Brain microvascular endothelial cell (primary cell): ENCODE measurements at regions not wholly inside any gene's neighbourhood (a gene's known extent, or its start where the extent isn't known, plus 50 kb on each side); places are given as distances from the start of the nearest gene placed in this dataset.
"Not testable (repeated sequence)": the region's sequence is repeated elsewhere in the genome, so short reads cannot be mapped to it uniquely, and the experiment has no call there.

Source experiments
- DNase-seq: peaks from one replicate; pipeline ENCODE4 v3.0.0-alpha.2; 2020
- H3K27ac ChIP-seq: fragments of 250-450 bp; sonication (Bioruptor Pico); 2 replicates; pipeline ENCODE4 v1.5.1; 2020; ENCODE audit warnings: mild to moderate bottlenecking, moderate library complexity
- H3K27me3 ChIP-seq: fragments of 250-450 bp; sonication (Bioruptor Pico); replicated peaks from 2 replicates; pipeline ENCODE4 v1.5.1; 2020; ENCODE audit warnings: mild to moderate bottlenecking
- H3K36me3 ChIP-seq: fragments of 250-450 bp; sonication (Bioruptor Pico); replicated peaks from 2 replicates; pipeline ENCODE4 v1.5.1; 2020; ENCODE audit warnings: mild to moderate bottlenecking
- H3K4me3 ChIP-seq: 2 replicates; pipeline ENCODE4 v1.5.1; 2011; ENCODE audit warnings: low read depth, mild to moderate bottlenecking, control low read depth, low read length, moderate library complexity
- CTCF ChIP-seq: IDR thresholded peaks from 2 replicates; pipeline ENCODE4 v1.5.1; 2011; ENCODE audit warnings: low read depth, mild to moderate bottlenecking, moderate library complexity, low read length, control low read depth, inconsistent platforms; ENCODE audit errors: missing control alignments
- in situ Hi-C: cut with HindIII; loops from 2 replicates; pipeline ENCODE4 v1.10.0; 2017; ENCODE audit warnings: low sequenced_read_pairs, low pct_ligation_motif_present

- Histone ChIP-seq H3K36me3 (no peaks in the 10 kb centered on the region), H3K27me3 (no peaks in the 10 kb centered on the region), H3K27ac (no peak overlapping the region), H3K4me3 (no peak overlapping the region)
- DNase-seq = no peak
- in situ Hi-C loops = no loop called here
- TF ChIP-seq CTCF = no peak
These were observed 786.8 kb downstream of the KCNJ3 start for GRCh38 chr2:155485141-155485842.

- TF ChIP-seq CTCF = no peak
- Histone ChIP-seq H3K27ac (no peak overlapping the region), H3K27me3 (no peaks in the 10 kb centered on the region), H3K4me3 (no peak overlapping the region), H3K36me3 (no peaks in the 10 kb centered on the region)
- no peak for DNase-seq
- in situ Hi-C loops = no loop called here
These were observed 782.6 kb downstream of the KCNJ3 start for GRCh38 chr2:155481141-155481540.

- H3K36me3 ChIP-seq, DNase-seq, in situ Hi-C loops, H3K4me3 ChIP-seq, H3K27me3 ChIP-seq, H3K27ac ChIP-seq: not testable (repeated sequence)
These were observed 773.5 kb downstream of the KCNJ3 start for GRCh38 chr2:155472018-155472417.

- in situ Hi-C loops = no loop called here
- H3K4me3 ChIP-seq = no peak overlapping the region
- no peak for TF ChIP-seq CTCF
These were observed 757.7 kb downstream of the KCNJ3 start for GRCh38 chr2:155456222-155456621.

GRCh38 chr2:155442755-155443372 is 744.4 kb downstream of the KCNJ3 start:
- H3K4me3 ChIP-seq = no peak overlapping the region
- in situ Hi-C loops = no loop called here
- H3K27me3 ChIP-seq = no peaks in the 10 kb centered on the region
- H3K36me3 ChIP-seq = no peaks in the 10 kb centered on the region
- no peak overlapping the region for H3K27ac ChIP-seq
- no peak for DNase-seq
- TF ChIP-seq CTCF = no peak

More at GRCh38 chr2:155456222-155456621, 757.7 kb downstream of the KCNJ3 start:
- H3K27me3 ChIP-seq = no peaks in the 10 kb centered on the region
- no peaks in the 10 kb centered on the region for H3K36me3 ChIP-seq
- no peak for DNase-seq
- H3K27ac ChIP-seq = no peak overlapping the region

- no peak for TF ChIP-seq CTCF
- Histone ChIP-seq H3K27ac (no peak overlapping the region), H3K4me3 (no peak overlapping the region), H3K27me3 (no peaks in the 10 kb centered on the region), H3K36me3 (no peaks in the 10 kb centered on the region)
- in situ Hi-C loops = no loop called here
- DNase-seq = no peak
These were observed 743.6 kb downstream of the KCNJ3 start for GRCh38 chr2:155442088-155442487.
